Brain microvascular endothelial cell (primary cell): ENCODE measurements at regions not wholly inside any gene's neighbourhood (a gene's known extent, or its start where the extent isn't known, plus 50 kb on each side); places are given as distances from the start of the nearest gene placed in this dataset.
"Not testable (repeated sequence)": the region's sequence is repeated elsewhere in the genome, so short reads cannot be mapped to it uniquely, and the experiment has no call there.

Experiments used
- DNase-seq: peaks from one replicate; pipeline ENCODE4 v3.0.0-alpha.2; 2020
- H3K27ac ChIP-seq: fragments of 250-450 bp; sonication (Bioruptor Pico); 2 replicates; pipeline ENCODE4 v1.5.1; 2020; ENCODE audit warnings: mild to moderate bottlenecking, moderate library complexity
- H3K27me3 ChIP-seq: fragments of 250-450 bp; sonication (Bioruptor Pico); replicated peaks from 2 replicates; pipeline ENCODE4 v1.5.1; 2020; ENCODE audit warnings: mild to moderate bottlenecking
- H3K36me3 ChIP-seq: fragments of 250-450 bp; sonication (Bioruptor Pico); replicated peaks from 2 replicates; pipeline ENCODE4 v1.5.1; 2020; ENCODE audit warnings: mild to moderate bottlenecking
- H3K4me3 ChIP-seq: 2 replicates; pipeline ENCODE4 v1.5.1; 2011; ENCODE audit warnings: low read depth, mild to moderate bottlenecking, control low read depth, low read length, moderate library complexity
- in situ Hi-C: cut with HindIII; loops from 2 replicates; pipeline ENCODE4 v1.10.0; 2017; ENCODE audit warnings: low sequenced_read_pairs, low pct_ligation_motif_present
- TF ChIP-seq, protein P1 (sequence below): IDR thresholded peaks from 2 replicates; pipeline ENCODE4 v1.5.1; 2011; ENCODE audit warnings: low read depth, mild to moderate bottlenecking, moderate library complexity, low read length, control low read depth, inconsistent platforms; ENCODE audit errors: missing control alignments

DNA sequence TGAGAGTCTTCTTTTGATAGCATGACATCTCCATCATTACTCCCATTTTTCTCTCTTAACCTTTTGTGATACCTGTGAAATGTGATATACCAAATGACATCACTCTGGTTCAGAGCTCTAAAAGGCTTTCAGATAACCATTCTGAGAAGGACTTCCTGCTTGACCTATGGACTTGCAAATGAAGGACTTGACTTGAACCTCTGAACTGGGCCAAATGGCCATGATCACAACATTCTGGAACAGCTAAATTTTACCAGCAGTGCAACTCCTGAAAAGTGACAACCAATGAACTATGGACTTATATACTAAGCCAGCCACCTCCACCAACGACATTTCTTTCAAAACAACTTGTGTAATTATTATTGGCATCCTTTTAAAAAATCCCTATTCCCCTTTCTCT is 1085.8 kb upstream of the CITED2 start:
- no peaks in the 10 kb centered on the region for H3K36me3 ChIP-seq
- no peak overlapping the region for H3K4me3 ChIP-seq
- no peaks in the 10 kb centered on the region for H3K27me3 ChIP-seq
- in situ Hi-C loops: no loop called here
- H3K27ac ChIP-seq: no peak overlapping the region
- DNase-seq: no peak
- TF ChIP-seq, protein P1, sequence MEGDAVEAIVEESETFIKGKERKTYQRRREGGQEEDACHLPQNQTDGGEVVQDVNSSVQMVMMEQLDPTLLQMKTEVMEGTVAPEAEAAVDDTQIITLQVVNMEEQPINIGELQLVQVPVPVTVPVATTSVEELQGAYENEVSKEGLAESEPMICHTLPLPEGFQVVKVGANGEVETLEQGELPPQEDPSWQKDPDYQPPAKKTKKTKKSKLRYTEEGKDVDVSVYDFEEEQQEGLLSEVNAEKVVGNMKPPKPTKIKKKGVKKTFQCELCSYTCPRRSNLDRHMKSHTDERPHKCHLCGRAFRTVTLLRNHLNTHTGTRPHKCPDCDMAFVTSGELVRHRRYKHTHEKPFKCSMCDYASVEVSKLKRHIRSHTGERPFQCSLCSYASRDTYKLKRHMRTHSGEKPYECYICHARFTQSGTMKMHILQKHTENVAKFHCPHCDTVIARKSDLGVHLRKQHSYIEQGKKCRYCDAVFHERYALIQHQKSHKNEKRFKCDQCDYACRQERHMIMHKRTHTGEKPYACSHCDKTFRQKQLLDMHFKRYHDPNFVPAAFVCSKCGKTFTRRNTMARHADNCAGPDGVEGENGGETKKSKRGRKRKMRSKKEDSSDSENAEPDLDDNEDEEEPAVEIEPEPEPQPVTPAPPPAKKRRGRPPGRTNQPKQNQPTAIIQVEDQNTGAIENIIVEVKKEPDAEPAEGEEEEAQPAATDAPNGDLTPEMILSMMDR: no peak

DNA sequence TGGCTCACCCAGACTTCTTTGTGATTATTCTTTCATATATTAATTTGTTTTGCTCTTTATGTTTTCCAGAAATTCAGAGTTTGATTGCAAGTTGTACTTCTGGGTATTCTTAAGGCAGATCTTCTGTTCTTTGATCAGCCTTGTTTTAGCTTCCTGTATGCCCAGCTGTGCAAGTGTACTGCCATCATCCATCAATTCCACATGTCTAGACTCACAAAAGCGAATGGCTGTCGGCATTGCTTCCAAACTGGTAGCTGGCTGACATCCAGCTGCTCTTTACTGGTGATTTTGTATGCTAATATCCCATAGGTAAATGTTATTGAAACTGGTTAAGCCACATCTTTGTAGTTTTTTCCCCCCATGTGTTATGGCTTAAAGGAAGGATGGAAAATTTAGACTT is 1084.8 kb upstream of the CITED2 start:
- H3K27me3 ChIP-seq: no peaks in the 10 kb centered on the region
- no peak for DNase-seq
- no peak overlapping the region for H3K27ac ChIP-seq
- H3K4me3 ChIP-seq: no peak overlapping the region
- H3K36me3 ChIP-seq: no peaks in the 10 kb centered on the region
- in situ Hi-C loops: no loop called here
- TF ChIP-seq, protein P1: no peak

DNA sequence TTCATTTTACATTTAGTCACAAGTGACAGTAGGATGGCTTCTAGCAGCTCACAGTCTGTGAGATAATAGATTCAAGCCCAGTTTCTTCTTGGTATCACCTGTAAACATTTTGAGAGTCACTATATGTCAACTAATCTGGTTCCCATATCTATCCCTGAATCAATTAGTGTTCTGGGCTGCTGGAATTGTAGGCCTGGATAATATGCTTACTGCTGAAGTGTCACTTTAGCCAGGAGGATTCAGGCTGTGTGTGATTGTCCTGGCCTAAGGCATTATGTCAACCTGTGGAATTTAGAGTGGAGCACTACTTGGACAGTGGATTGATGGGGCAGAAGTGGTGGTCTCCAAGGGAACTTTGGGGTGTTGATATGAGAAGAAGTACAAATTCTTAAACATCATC is 1071.8 kb upstream of the CITED2 start:
- Histone ChIP-seq H3K36me3 (no peaks in the 10 kb centered on the region), H3K27ac (peak overlapping the region; percentile 7), H3K4me3 (no peak overlapping the region), H3K27me3 (no peaks in the 10 kb centered on the region)
- no peak for DNase-seq
- in situ Hi-C loops: no loop called here
- TF ChIP-seq, protein P1: no peak

DNA sequence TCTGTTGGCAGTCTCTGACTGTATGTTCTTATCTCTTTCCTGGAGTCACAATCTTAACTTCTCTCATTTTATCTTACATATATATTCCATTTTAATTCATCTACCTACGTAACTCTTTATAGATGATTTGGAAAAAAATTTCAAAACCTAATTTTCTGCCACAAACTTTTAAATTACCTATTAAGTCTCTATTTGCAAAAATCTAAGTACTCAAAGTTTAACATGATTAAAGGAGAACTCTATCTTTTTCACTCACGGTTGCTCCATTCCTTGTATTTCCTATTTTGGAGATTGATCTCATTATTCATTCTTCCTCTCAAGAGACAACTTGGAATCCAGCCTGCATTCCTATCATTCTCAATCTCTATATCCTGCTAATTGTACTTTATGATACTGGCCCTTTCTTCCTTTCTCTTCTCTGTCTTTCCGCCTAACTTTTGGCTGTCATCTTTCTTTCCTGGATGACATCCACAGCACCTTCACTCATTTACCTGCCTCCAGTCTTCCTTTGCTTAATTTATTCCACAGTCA is 1071.1 kb upstream of the CITED2 start:
- TF ChIP-seq, protein P1: no peak

DNA sequence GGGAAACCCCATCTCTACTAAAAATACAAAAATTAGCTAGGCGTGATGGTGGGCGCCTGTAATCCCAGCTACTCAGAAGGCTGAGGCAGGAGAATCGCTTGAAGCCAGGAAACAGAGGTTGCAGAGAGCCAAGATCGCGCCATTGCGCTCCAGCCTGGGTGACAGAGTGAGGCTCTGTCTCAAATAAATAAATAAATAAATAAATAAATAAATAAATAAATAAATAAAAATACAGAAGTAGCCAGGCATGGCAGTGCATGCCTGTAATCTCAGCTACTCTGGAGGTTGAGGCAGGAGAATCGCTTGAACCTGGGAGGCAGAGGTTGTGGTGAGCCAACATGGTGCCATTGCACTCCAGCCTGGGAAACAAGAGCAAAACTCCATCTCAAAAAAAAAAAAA is 1068.7 kb upstream of the CITED2 start:
- H3K4me3 ChIP-seq, in situ Hi-C loops, H3K36me3 ChIP-seq, H3K27ac ChIP-seq, DNase-seq, H3K27me3 ChIP-seq: not testable (repeated sequence)

More for the DNA sequence above, 1071.1 kb upstream of the CITED2 start:
- peak overlapping the region; percentile 7 for H3K27ac ChIP-seq
- in situ Hi-C loops: no loop called here
- no peaks in the 10 kb centered on the region for H3K27me3 ChIP-seq
- H3K4me3 ChIP-seq: no peak overlapping the region
- peak; percentile 27 for DNase-seq
- H3K36me3 ChIP-seq: no peaks in the 10 kb centered on the region

DNA sequence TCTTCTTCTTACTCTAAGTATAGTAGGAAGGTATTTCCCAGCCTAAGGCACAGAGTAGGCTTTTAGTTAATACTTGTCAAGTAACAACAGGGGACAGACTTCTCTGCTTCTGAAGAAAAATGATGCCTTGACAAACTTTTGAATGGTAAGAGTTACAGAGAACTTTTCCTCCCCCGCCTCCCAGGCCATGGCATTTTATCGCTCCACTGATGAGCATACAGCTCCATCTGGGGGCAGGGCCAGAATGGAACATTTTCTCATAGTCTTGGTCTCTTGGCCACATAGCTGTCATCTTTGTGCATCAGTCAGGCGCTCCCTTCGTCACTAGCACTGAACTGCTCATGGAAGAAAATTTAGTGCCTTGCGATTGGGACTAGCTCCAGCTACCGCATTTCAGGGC is 1066.8 kb upstream of the CITED2 start:
- Histone ChIP-seq H3K27ac (no peak overlapping the region), H3K4me3 (no peak overlapping the region), H3K27me3 (no peaks in the 10 kb centered on the region), H3K36me3 (no peaks in the 10 kb centered on the region)
- in situ Hi-C loops: no loop called here
- DNase-seq: peak; percentile 78
- TF ChIP-seq, protein P1: peak; percentile 70
